Activated CD4-positive, alpha-beta T cell treated with anti-CD3 and anti-CD28 coated beads, Interleukin-2, Interleukin-4, amounts not matched to agents 100 ng/mL and 50 ng/mL, durations not matched to agents 16 hours and 8 hours (primary cell): ENCODE measurements at regions not wholly inside any gene's neighbourhood (a gene's known extent, or its start where the extent isn't known, plus 50 kb on each side); places are given as distances from the start of the nearest gene placed in this dataset.
"Not testable (repeated sequence)": the region's sequence is repeated elsewhere in the genome, so short reads cannot be mapped to it uniquely, and the experiment has no call there.

Experiments
- DNase-seq: peaks from one replicate; pipeline ENCODE4 v3.0.0-alpha.2; 2020; ENCODE audit warnings: low spot score

DNA sequence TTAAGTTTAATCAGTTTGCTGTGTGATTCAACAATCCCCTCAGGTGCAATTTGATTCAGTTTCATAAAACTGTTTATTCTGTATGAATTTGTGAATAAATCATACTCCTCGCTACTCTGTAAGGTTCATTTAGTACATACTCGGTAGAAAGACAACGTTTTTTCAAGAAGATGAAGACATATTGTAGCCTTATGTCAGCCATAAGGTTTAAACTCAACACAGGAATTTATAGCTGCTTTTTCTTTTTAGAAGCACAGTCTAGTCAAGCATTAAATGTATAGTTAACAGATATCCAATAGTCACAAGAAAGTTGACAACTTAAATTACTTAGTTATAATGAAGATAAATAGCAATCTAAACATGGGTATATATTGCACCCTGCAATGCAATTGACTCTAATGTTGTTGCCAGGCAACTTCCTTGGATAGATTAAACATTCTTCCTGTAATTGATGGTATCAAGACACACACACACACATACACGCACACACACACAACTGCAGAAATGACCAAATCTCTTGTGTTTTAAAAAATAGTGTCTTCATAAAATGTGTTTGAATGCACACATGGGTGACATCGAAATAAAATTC is 151.5 kb upstream of the MGAT4C start:
- DNase-seq, result no peak

DNA sequence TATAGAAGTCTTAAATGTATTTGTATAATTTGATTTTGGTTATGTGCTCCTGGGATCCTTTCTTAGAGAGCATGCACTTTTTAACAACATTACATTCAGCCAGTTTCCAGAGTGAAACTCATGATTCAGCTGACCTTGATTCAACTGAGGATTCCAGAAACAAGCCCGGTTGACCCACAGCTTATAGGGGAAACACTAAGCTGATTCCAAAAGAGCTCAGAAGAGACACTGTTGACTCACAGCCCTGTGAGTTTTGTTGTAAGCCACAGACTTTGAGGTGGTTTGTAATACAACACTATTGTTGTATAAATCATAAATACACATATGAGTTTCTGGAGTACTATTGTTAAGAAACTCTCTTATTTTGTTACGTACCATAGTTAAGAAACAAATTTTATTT is 133.8 kb upstream of the MGAT4C start:
- DNase-seq, result no peak

- no peak for DNase-seq
Measured at GRCh38 chr12:86387591-86388145, 131.5 kb upstream of the MGAT4C start.

- DNase-seq, result not testable (repeated sequence)
Measured at GRCh38 chr12:86383759-86384158, 127.6 kb upstream of the MGAT4C start.

DNA sequence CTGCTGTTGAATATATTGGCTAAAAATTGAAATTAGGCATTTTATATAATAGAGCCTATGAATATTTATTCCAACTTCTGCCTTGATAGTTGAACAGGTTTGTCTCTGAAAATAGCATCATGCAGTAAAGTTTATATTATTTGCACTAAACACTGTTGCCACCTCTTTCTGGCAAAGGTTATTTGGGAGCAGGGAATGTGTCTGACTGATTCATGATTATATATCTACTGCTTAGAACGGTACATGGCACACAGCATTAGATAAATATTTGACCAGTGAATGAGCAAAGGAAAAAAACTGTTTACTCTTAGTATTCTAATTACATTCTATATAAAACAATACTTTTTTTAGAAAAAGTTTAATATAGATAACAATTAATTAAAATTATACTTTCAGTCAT is 123.1 kb upstream of the MGAT4C start:
- DNase-seq, result no peak

GRCh38 chr12:86376052-86376451 is 119.9 kb upstream of the MGAT4C start:
- no peak for DNase-seq

DNA sequence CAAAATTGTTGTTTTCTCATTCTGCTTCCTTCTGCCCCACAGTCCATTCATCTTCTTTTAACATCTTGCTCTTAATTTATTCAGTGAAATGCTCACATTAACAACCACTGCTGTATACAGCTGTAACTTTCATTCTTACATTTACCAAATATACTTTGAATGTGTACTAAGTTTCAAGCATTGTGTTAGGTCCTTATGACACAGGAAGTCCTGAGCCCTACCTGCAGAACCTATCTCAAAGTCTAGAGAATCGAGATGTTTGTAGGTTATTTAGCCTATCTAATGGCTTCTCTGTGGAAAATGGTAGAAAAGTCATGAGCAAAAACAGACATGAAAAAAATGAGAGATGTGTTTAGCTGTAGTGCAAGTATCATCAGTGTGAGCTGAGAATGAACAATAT is 117.6 kb upstream of the MGAT4C start:
- DNase-seq, result no peak

DNA sequence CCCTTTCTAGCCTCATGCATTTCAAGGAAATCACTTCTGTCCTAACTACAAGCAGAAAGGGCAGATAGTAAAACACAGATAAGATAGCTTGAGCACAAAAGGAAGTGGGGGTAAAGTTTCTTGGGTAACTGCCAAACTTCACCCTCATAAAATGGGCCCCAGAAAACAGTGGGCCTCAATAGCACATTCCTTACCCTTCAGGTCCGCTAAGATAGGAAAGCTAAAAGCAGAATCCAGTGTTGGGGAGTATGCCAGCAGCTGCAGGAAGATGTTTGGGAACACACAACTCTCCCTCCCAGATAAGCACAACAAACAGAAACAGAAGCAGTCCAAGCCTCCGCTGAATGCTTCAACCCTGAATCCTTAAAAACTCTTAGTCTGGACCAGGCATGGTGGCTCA is 110.9 kb upstream of the MGAT4C start:
- DNase-seq, result no peak

DNA sequence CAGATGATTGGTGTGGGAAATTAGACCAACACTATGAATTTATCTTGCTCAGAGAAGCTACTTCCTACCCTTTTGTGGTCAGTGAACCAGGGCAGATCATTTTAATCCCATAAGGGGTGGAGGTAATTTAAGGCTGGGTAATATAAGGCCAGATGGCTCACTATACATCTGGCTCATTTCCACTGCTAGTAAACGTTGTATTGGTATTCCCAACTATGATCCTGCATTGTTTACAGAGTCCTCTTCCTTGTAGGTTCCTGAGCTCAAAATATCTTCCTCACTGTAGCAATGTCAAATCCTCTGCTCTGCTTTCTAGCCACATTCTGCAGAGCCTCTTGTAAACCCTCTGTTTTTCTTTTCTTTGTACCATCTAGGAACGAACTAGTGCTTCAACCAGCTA is 93.0 kb upstream of the MGAT4C start:
- DNase-seq, result no peak

DNA sequence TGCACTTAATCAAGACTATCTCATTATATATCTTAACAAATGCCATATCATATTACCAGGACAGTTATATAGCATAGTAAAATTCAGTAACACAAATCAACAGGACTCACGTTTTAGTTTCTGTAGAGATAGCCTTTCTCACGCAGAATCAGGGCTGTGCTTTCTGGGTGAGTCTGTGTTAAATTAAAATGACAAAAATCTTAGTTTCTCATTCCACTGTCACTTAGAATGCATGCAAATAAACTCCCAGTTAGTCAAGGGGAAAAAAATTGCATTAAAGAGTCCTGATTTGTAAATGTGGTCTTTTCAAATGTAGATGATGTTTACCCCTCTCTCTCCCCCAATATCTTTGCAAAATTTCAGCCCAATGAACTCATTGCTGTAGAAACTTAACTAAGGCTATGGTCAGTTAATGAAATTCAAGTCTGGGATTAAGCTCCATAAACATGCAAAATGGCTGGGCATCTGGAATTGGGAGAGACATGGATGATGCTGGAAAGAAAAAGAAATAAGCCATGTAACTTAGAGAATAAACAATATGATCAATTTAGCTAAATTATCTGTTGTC is 77.8 kb upstream of the MGAT4C start:
- no peak for DNase-seq

DNA sequence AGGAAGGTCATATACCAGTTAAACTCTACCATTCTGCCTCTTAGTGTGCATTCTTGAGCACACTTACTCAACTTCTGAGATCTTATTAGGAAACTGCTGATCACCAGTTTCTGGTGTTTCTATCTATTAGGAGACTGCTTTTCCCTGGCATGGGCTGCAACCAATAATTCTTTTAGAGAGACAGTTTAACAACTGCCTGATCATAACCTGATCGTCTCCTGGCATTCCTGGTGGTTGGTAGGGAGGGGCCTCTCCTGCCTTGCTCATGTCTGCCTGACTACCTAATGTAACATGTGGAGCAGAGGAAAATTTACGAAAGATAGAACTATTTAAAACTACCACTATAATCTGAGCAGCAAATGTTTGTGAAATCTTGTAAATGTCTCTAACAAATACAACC is 75.3 kb upstream of the MGAT4C start:
- DNase-seq, result no peak

- no peak for DNase-seq
Measured at GRCh38 chr12:86331012-86331411, 74.8 kb upstream of the MGAT4C start.

DNA sequence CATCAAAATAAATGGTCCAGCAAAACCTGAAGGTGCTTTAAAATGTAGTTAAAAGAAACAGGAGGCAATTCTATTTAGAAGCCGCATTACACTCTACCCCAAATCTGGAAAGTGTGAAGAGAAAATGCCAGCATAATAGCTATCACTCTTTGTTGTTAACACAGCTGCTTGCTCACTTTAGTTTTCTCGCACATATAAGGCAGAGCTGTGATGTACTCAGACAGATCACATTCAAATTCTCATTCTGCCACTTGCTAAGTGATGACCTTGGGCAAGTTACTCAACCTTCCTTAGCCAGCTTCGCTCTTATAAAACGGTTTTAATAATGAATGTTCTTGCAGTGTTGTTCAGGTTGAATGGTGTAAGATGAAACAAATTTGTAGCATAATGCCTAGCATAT is 56.0 kb upstream of the MGAT4C start:
- no peak for DNase-seq
